Endothelial cell of umbilical vein (primary cell): ENCODE measurements at regions not wholly inside any gene's neighbourhood (a gene's known extent, or its start where the extent isn't known, plus 50 kb on each side); places are given as distances from the start of the nearest gene placed in this dataset.

Experiments
- BruUV-seq: library from RNA; stranded (reverse); fragments of 400-500 nt; replicated peaks from 2 replicates; lab custom pipeline; 2021; lab: Mats Ljungman, UMichigan
- CTCF ChIA-PET: fragments of 300-600, 350-600 bp; sonication (Branson Sonifier 250); formaldehyde crosslinking; loops from one replicate; lab custom pipeline; 2021; ENCODE audit warnings: antibody characterized with exemption, inconsistent platforms; lab: Charles Lee
- POLR2A ChIA-PET: fragments of 300-600, 350-600 bp; sonication (Branson Sonifier 250); formaldehyde crosslinking; loops from one replicate; lab custom pipeline; 2021; ENCODE audit warnings: antibody characterized with exemption, inconsistent platforms; lab: Charles Lee
- DNase-seq: peaks from one replicate; pipeline ENCODE4 v3.0.0-alpha.2; 2011; ENCODE audit warnings: low read depth, low spot score
- FAIRE-seq: peaks from 2 replicates; lab custom pipeline; 2011; peaks lifted over from hg19 to GRCh38; lab: Jason Lieb, UNC
- H2AFZ ChIP-seq: 2 replicates; pipeline ENCODE4 v1.6.0; 2012; ENCODE audit warnings: low read depth, low read length, control low read depth, inconsistent platforms
- H3K27ac ChIP-seq: 2 replicates; pipeline ENCODE4 v1.5.1; 2011; ENCODE audit warnings: low read depth, mild to moderate bottlenecking, control low read depth, low read length, moderate library complexity; ENCODE audit not compliant: insufficient read depth
- H3K27me3 ChIP-seq, 2 experiments: 2 replicates each; pipeline versions ENCODE4 v1.6.0 to v1.6.1; 2011; ENCODE audit warnings: low read length in 2 of 2, mixed read lengths in 1 of 2; ENCODE audit not compliant: control insufficient read depth in 2 of 2, insufficient read depth in 2 of 2
- H3K36me3 ChIP-seq, 2 experiments: 2 replicates in 1 of 2; 3 replicates in 1 of 2; pipeline ENCODE4 v1.5.1; 2011; ENCODE audit warnings: low read length in 2 of 2, mild to moderate bottlenecking in 1 of 2, moderate library complexity in 1 of 2; ENCODE audit not compliant: control insufficient read depth in 2 of 2, insufficient read depth in 2 of 2; ENCODE audit errors: extremely low read depth in 1 of 2
- H3K4me1 ChIP-seq: 3 replicates; pipeline ENCODE4 v1.5.1; 2011; ENCODE audit warnings: mild to moderate bottlenecking, low read length; ENCODE audit not compliant: control insufficient read depth, insufficient read depth; ENCODE audit errors: extremely low read depth
- H3K4me2 ChIP-seq: 2 replicates; pipeline ENCODE4 v1.6.1; 2011; ENCODE audit warnings: low read length, control low read depth, mixed read lengths; ENCODE audit not compliant: insufficient read depth
- H3K4me3 ChIP-seq, 3 experiments: fragments of 200-600 bp in 1 of 3; sonication (generic), shearing (Covaris generic) in 1 of 3; replicated peaks in 1 of 3; 2 replicates each; pipeline ENCODE4 v1.5.1; 2011 to 2016; ENCODE audit warnings: control low read depth in 3 of 3, low read length in 3 of 3, mild to moderate bottlenecking in 2 of 3, inconsistent platforms in 1 of 3, low read depth in 1 of 3, moderate library complexity in 1 of 3; ENCODE audit not compliant: insufficient read depth in 1 of 3
- H3K79me2 ChIP-seq: 2 replicates; pipeline ENCODE4 v1.6.0; 2012; ENCODE audit warnings: low read length, inconsistent platforms; ENCODE audit not compliant: control insufficient read depth, insufficient read depth
- H3K9ac ChIP-seq: replicated peaks from 2 replicates; pipeline ENCODE3; 2011; ENCODE audit warnings: low read length, control low read depth; ENCODE audit not compliant: insufficient read depth; ENCODE audit errors: extremely low read depth
- H3K9me1 ChIP-seq: replicated peaks from 3 replicates; pipeline ENCODE4 v1.6.0; 2011; ENCODE audit warnings: mild to moderate bottlenecking, low read length; ENCODE audit not compliant: control insufficient read depth, insufficient read depth; ENCODE audit errors: extremely low read depth
- H3K9me3 ChIP-seq: replicated peaks from 2 replicates; pipeline ENCODE4 v1.5.1; 2012; ENCODE audit warnings: low read length, inconsistent platforms; ENCODE audit not compliant: control insufficient read depth, insufficient read depth
- H4K20me1 ChIP-seq: replicated peaks from 2 replicates; pipeline ENCODE3; 2011; ENCODE audit warnings: mild to moderate bottlenecking, low read length; ENCODE audit not compliant: control insufficient read depth, insufficient read depth; ENCODE audit errors: extremely low read depth
- EZH2 ChIP-seq: IDR thresholded peaks from 2 replicates; pipeline ENCODE4 v1.6.1; 2012; ENCODE audit warnings: borderline replicate concordance, low read depth, mild to moderate bottlenecking, moderate library complexity, low read length, inconsistent platforms; ENCODE audit not compliant: severe bottlenecking
- FOS ChIP-seq: IDR thresholded peaks from 2 replicates; pipeline ENCODE4 v1.6.1; 2011; ENCODE audit warnings: mild to moderate bottlenecking, low read length, moderate library complexity, borderline replicate concordance; ENCODE audit not compliant: insufficient read depth
- GATA2 ChIP-seq: IDR thresholded peaks from 2 replicates; pipeline ENCODE4 v1.7.0; 2011; ENCODE audit warnings: low read depth, mild to moderate bottlenecking, moderate library complexity, mixed read lengths, low read length; ENCODE audit not compliant: insufficient read length, insufficient read depth
- JUN ChIP-seq: IDR thresholded peaks from 2 replicates; pipeline ENCODE4 v1.6.1; 2011; ENCODE audit warnings: borderline replicate concordance, low read depth; ENCODE audit not compliant: insufficient read length, insufficient read depth
- MYC ChIP-seq: IDR thresholded peaks from one replicate; pipeline ENCODE4 v1.6.1; 2011; ENCODE audit warnings: mild to moderate bottlenecking, low read depth, low read length
- POLR2A ChIP-seq: IDR thresholded peaks from 2 replicates; pipeline ENCODE4 v1.6.1; 2012; ENCODE audit warnings: low read depth, mild to moderate bottlenecking, control low read depth, low read length
- POLR2AphosphoS5 ChIP-seq: IDR thresholded peaks from 2 replicates; pipeline ENCODE4 v1.6.1; 2012; ENCODE audit warnings: low read depth, mild to moderate bottlenecking, control low read depth, low read length, moderate library complexity; ENCODE audit not compliant: insufficient read depth
- dilution Hi-C: fragments of 300-500 bp; cut with MboI; formaldehyde crosslinking; loops from one replicate; pipeline ENCODE4 v1.15.0; 2019; ENCODE audit warnings: low sequenced_read_pairs; ENCODE audit not compliant: extremely low pct_ligation_motif_present
- intact Hi-C: fragments of 100-400 bp; cut with micrococcal nuclease; formaldehyde crosslinking; loops from one replicate; pipeline ENCODE4 v1.10.0; 2022
- TF ChIP-seq, protein P1 (sequence below): IDR thresholded peaks from 2 replicates; pipeline ENCODE4 v1.6.1; 2011; ENCODE audit not compliant: insufficient read depth, insufficient read length
- TF ChIP-seq, protein P2 (sequence below), 2 donors: IDR thresholded peaks; 1 replicate in 1 of 2; 2 replicates in 1 of 2; pipeline ENCODE4 v1.5.1; 2011; ENCODE audit warnings: low read length in 2 of 2, mild to moderate bottlenecking in 2 of 2, moderate library complexity in 2 of 2, control low read depth in 1 of 2, inconsistent platforms in 1 of 2, low read depth in 1 of 2; ENCODE audit not compliant: insufficient read depth in 1 of 2; ENCODE audit errors: extremely low read depth in 1 of 2

DNA sequence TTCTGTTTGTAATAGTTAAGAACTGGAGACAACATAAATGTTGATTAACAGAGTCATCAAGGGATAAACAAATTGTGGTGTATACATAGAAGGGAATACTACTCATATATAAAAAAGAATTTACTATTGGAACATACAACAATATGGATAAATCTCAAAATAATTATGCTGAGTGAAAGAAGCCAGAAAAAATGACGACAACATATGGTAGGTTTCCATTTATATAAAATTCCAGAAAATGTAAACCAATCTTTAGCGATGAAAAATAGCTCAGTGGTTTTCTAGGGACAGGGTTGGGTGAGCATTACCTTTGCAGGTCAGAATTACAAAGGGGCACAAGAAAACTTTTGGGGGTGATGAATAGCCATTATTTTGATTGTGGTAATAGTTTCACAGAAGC, 431.6 kb downstream of the PTPRU start:
- POLR2A ChIA-PET: no interaction called here
- no peak overlapping the region for H3K27ac ChIP-seq
- DNase-seq (no peak), FAIRE-seq (no peak)
- BruUV-seq: no TSS peak
- no peak overlapping the region for H2AFZ ChIP-seq
- no peaks in the 10 kb centered on the region for H3K79me2 ChIP-seq
- intact Hi-C loops (no loop called here), dilution Hi-C loops (no loop called here)
- no peak overlapping the region for H3K9ac ChIP-seq
- CTCF ChIA-PET: no interaction called here
- TF ChIP-seq, protein P1, sequence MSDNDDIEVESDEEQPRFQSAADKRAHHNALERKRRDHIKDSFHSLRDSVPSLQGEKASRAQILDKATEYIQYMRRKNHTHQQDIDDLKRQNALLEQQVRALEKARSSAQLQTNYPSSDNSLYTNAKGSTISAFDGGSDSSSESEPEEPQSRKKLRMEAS: no peak
- TF ChIP-seq JUN: no peak
- TF ChIP-seq POLR2A: no peak
- no peak for TF ChIP-seq POLR2AphosphoS5
- no peak for TF ChIP-seq MYC
- TF ChIP-seq FOS: no peak
- TF ChIP-seq GATA2: no peak
- TF ChIP-seq EZH2: no peak
- TF ChIP-seq, protein P2, sequence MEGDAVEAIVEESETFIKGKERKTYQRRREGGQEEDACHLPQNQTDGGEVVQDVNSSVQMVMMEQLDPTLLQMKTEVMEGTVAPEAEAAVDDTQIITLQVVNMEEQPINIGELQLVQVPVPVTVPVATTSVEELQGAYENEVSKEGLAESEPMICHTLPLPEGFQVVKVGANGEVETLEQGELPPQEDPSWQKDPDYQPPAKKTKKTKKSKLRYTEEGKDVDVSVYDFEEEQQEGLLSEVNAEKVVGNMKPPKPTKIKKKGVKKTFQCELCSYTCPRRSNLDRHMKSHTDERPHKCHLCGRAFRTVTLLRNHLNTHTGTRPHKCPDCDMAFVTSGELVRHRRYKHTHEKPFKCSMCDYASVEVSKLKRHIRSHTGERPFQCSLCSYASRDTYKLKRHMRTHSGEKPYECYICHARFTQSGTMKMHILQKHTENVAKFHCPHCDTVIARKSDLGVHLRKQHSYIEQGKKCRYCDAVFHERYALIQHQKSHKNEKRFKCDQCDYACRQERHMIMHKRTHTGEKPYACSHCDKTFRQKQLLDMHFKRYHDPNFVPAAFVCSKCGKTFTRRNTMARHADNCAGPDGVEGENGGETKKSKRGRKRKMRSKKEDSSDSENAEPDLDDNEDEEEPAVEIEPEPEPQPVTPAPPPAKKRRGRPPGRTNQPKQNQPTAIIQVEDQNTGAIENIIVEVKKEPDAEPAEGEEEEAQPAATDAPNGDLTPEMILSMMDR (IDR thresholded peaks at IDR 0.05; ENCODE audit: extremely low read depth in 1 of 2, insufficient read depth in 1 of 2, low read depth in 1 of 2, low read length in 2 of 2): no peak
- H3K9me1 ChIP-seq: no peaks in the 10 kb centered on the region
- H3K9me3 ChIP-seq: no peaks in the 10 kb centered on the region
- H3K27me3 ChIP-seq: peaks cover 0 to 10% of the 10 kb centered on the region in 2 experiments
- no peak overlapping the region for H3K4me3 ChIP-seq
- H4K20me1 ChIP-seq: no peaks in the 10 kb centered on the region
- H3K36me3 ChIP-seq: no peaks in the 10 kb centered on the region
- H3K4me1 ChIP-seq: no peaks in the 10 kb centered on the region
- no peak overlapping the region for H3K4me2 ChIP-seq
